ENCODE measurements at regions not wholly inside any gene's neighbourhood (a gene's known extent, or its start where the extent isn't known, plus 50 kb on each side); places are given as distances from the start of the nearest gene placed in this dataset.

DNA sequence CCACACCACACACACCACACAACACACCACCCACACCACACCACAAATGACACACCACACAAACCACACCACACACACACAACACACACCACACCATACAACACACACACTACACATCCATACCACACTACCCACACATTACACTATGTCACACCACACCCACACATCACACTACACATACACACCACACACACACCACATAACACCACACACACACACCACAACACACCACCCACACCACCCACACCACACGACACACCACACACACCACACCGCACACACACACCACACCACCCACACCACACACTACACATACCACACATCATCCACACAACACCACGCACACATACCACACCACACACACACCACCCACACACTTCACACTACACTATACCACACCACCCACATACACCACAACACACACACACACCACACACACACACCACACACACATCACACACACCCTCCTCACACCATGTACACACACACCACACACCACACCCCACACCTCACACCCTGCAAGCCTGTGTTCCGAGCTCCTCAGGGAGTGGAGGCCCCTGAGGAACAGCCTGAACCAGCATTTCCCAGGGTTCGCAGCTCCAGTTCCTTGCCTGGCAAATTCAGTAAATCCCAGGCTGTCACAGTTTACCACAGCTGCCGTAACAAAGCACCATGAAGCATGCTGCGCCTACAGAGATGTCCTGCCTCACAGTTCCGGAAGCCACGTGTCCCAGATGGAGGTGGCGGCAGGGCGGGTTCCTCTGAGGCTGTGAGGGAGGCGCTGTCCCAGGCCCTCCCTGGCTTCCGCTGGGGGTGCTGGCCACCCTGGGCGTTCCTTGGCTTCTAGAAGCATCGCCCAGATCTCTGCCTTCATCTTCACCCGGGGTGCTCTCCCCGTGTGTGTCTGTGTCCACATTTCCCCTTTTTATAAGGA is 69.8 kb upstream of the ATP5PO start:
- peaks cover 20% of the 10 kb centered on the region for H3K4me1 ChIP-seq (ENCODE audit: insufficient read depth, insufficient read length)
- H3K36me3 ChIP-seq (ENCODE audit: insufficient read depth, insufficient read length, low read length), result no peaks in the 10 kb centered on the region
- H3K9me3 ChIP-seq (ENCODE audit: insufficient read depth, low read length), result peaks cover 5% of the 10 kb centered on the region; the same call in 1 of the 2 replicates
- no peak overlapping the region for H3K9ac ChIP-seq (ENCODE audit: insufficient read length, low read depth)
- H3K27me3 ChIP-seq (ENCODE audit: insufficient read depth, insufficient read length), result no peaks in the 10 kb centered on the region
- TF ChIP-seq YY1 (IDR thresholded peaks at IDR 0.05; ENCODE audit: insufficient read depth, insufficient read length), result no peak
- TF ChIP-seq ZNF274 (IDR thresholded peaks at IDR 0.05; ENCODE audit: low read depth, low read length), result no peak
- no peak for TF ChIP-seq SUZ12 (IDR thresholded peaks at IDR 0.05; ENCODE audit: extremely low read depth, insufficient read depth, insufficient read length)
- DNase-seq (ENCODE audit: low read depth, low spot score), result no peak
- no peak overlapping the region for H3K4me3 ChIP-seq (ENCODE audit: insufficient read length, low read depth)

DNA sequence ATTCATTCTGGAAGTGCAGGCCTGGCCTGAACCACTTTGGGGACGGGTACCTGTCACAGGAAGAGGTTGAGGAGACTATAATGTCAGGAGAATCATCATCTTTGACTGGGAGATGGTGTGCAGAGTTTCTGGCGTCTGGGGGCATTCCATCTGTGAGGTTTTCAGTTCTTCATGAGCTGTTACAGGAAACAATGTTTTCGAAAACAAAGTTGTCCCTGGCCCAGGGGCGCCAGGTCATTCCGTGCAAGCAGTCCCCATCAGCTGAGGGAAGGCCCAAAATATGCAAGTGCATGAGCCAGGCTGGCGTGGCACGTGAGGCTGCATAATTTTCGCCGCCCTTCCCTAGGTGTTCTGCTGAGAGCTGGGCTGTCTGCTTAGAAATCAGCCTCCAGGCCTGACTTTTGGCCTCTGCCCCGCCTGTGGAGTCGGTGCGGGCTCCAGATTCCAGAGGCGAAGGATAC is 68.4 kb upstream of the ATP5PO start:
- peaks cover 15% of the 10 kb centered on the region; the same call in 1 of the 2 replicates for H3K9me3 ChIP-seq (ENCODE audit: insufficient read depth, low read length)
- no peaks in the 10 kb centered on the region for H3K36me3 ChIP-seq (ENCODE audit: insufficient read depth, insufficient read length, low read length)
- no peak for TF ChIP-seq ZNF274 (IDR thresholded peaks at IDR 0.05; ENCODE audit: low read depth, low read length)
- TF ChIP-seq SUZ12 (IDR thresholded peaks at IDR 0.05; ENCODE audit: extremely low read depth, insufficient read depth, insufficient read length), result no peak
- no peak for TF ChIP-seq YY1 (IDR thresholded peaks at IDR 0.05; ENCODE audit: insufficient read depth, insufficient read length)
- peaks cover 20% of the 10 kb centered on the region for H3K4me1 ChIP-seq (ENCODE audit: insufficient read depth, insufficient read length)
- no peaks in the 10 kb centered on the region for H3K27me3 ChIP-seq (ENCODE audit: insufficient read depth, insufficient read length)
- H3K4me3 ChIP-seq (ENCODE audit: insufficient read length, low read depth), result no peak overlapping the region
- no peak for DNase-seq (ENCODE audit: low read depth, low spot score)
- H3K9ac ChIP-seq (ENCODE audit: insufficient read length, low read depth), result no peak overlapping the region

DNA sequence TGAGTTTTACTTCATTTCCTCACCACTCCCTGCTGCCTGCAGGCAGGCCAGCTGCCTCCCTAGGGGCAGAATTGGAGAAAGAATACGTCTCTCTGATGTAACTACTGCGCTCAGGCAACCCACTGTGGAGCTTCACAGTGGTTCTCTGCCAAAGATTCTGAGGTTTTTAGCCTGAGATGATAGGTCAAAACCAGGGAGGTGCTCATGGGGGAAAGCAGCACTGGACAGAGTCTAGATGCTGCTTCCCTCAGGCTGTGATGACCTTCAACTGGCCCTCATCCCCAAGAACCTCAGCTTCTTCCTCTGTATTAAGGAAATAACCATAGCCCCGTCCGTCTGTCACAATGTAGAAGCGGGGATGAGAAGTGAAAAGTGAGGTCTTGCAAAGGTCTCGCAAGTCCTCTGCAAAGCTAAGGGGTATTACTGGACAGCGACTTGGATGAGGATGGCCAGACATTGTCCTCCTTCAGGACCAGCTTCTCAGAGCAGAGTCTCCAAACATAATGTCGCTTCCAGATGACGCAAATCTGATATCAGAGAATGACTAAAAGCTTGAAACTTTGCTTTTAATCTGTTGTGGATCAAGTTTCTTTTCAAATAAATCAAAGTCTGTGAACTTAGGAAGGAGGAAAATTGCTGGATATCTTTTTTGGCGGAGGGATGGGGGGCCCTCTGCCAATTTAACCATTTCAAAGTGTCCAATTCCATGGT is 65.9 kb upstream of the ATP5PO start:
- H3K4me1 ChIP-seq (ENCODE audit: insufficient read depth, insufficient read length), result peaks cover 19% of the 10 kb centered on the region
- no peak for TF ChIP-seq ZNF274 (IDR thresholded peaks at IDR 0.05; ENCODE audit: low read depth, low read length)
- TF ChIP-seq YY1 (IDR thresholded peaks at IDR 0.05; ENCODE audit: insufficient read depth, insufficient read length), result no peak
- TF ChIP-seq SUZ12 (IDR thresholded peaks at IDR 0.05; ENCODE audit: extremely low read depth, insufficient read depth, insufficient read length), result no peak
- H3K4me3 ChIP-seq (ENCODE audit: insufficient read length, low read depth), result no peak overlapping the region
- H3K9me3 ChIP-seq (ENCODE audit: insufficient read depth, low read length), result peaks cover 15% of the 10 kb centered on the region; the same call in 1 of the 2 replicates
- H3K9ac ChIP-seq (ENCODE audit: insufficient read length, low read depth), result no peak overlapping the region
- DNase-seq (ENCODE audit: low read depth, low spot score), result no peak
- H3K36me3 ChIP-seq (ENCODE audit: insufficient read depth, insufficient read length, low read length), result no peaks in the 10 kb centered on the region
- no peaks in the 10 kb centered on the region for H3K27me3 ChIP-seq (ENCODE audit: insufficient read depth, insufficient read length)

DNA sequence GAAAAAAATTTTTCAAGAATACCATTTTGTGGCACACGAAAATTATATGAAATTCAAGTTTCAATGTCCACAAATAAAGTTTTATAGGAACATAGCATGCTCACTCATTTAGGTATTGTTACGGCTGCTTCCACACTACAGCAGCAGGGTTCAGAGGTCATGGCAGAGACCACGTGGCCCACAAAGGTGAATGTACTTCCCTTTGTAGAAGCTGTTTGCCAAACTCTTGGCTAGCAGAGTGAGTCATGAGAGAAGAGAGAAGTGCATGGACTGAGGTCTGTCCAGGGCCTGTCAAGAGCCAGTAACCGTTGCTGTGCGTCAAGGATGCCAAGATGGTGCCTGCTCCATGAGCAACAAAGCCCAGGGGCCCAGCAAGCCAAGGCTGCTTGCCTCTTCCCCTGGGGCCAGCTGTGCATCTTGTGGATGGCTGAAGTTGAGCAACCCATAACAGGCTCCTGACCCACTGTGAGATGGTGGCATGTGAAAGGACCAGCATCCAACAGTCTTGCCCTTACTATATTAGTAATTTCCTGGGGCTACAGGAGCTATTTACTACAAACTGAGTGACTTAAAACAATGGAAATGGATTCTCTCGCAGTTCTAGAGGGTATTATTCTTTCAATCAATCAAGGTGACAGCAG is 64.8 kb upstream of the ATP5PO start:
- TF ChIP-seq YY1 (IDR thresholded peaks at IDR 0.05; ENCODE audit: insufficient read depth, insufficient read length) (no peak), ZNF274 (IDR thresholded peaks at IDR 0.05; ENCODE audit: low read depth, low read length) (no peak), SUZ12 (IDR thresholded peaks at IDR 0.05; ENCODE audit: extremely low read depth, insufficient read depth, insufficient read length) (no peak)

DNA sequence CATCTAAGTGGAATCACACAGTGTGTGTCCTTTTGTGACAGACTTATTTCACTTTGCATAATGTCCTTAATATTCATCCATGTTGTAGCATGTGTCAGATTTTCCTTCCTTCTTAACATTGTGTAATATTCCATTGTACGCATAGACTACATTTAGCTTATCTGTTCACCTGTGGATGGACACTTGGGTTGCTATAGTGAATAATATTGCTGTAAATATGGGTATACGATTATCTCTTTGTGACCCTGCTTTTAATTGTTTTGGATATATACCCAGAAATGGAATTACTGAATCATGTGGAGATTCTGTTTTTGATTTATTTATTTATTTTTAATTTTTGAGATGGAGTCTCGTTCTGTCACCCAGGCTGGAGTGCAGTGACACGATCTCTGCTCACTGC is 63.0 kb upstream of the ATP5PO start:
- no peak overlapping the region for H3K4me3 ChIP-seq (ENCODE audit: insufficient read length, low read depth)
- peaks cover 10% of the 10 kb centered on the region for H3K4me1 ChIP-seq (ENCODE audit: insufficient read depth, insufficient read length)
- peaks cover 15% of the 10 kb centered on the region; the same call in 1 of the 2 replicates for H3K9me3 ChIP-seq (ENCODE audit: insufficient read depth, low read length)
- no peak overlapping the region for H3K9ac ChIP-seq (ENCODE audit: insufficient read length, low read depth)
- TF ChIP-seq YY1 (IDR thresholded peaks at IDR 0.05; ENCODE audit: insufficient read depth, insufficient read length), result no peak
- no peaks in the 10 kb centered on the region for H3K36me3 ChIP-seq (ENCODE audit: insufficient read depth, insufficient read length, low read length)
- no peak for DNase-seq (ENCODE audit: low read depth, low spot score)
- no peaks in the 10 kb centered on the region for H3K27me3 ChIP-seq (ENCODE audit: insufficient read depth, insufficient read length)

More for the DNA sequence above, 64.8 kb upstream of the ATP5PO start:
- H3K9me3 ChIP-seq (ENCODE audit: insufficient read depth, low read length), result peaks cover 15% of the 10 kb centered on the region; the same call in 1 of the 2 replicates
- no peak overlapping the region for H3K4me3 ChIP-seq (ENCODE audit: insufficient read length, low read depth)
- no peaks in the 10 kb centered on the region for H3K36me3 ChIP-seq (ENCODE audit: insufficient read depth, insufficient read length, low read length)
- no peak overlapping the region for H3K9ac ChIP-seq (ENCODE audit: insufficient read length, low read depth)
- DNase-seq (ENCODE audit: low read depth, low spot score), result no peak
- H3K27me3 ChIP-seq (ENCODE audit: insufficient read depth, insufficient read length), result no peaks in the 10 kb centered on the region
- peaks cover 17% of the 10 kb centered on the region for H3K4me1 ChIP-seq (ENCODE audit: insufficient read depth, insufficient read length)

DNA sequence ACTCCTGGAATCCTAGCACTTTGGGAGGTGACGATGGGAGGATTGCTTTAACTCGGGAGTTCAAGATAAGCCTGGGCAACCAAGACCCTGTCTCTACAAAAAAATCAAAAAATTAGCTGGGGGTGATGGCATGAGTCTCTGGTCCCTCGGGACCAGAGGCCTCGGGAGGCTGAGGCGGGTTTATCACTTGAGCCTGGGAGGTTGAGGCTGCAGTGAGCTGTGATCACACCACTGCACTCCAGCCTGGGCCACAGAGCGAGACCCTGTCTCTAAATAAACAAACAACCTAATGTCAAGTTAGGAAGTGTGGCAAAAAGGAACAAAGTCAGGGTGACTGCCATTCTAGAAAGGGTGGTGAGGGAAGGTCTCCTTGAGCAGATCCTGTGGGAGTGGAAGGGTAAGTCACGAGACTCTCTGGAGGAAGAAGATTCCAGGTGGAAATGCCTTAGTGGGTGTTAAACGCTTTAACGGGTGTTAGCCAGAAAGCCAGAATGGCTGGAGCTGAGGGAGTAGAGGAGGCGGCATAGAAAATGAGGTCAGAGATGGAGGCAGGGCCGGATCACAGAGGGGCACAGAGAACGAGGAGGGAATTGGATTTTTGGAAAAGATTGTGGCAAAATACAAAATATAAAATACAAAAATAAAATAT is 62.2 kb upstream of the ATP5PO start:
- H3K27me3 ChIP-seq (ENCODE audit: insufficient read depth, insufficient read length), result no peaks in the 10 kb centered on the region
- H3K4me3 ChIP-seq (ENCODE audit: insufficient read length, low read depth), result no peak overlapping the region
- H3K36me3 ChIP-seq (ENCODE audit: insufficient read depth, insufficient read length, low read length), result no peaks in the 10 kb centered on the region
- H3K4me1 ChIP-seq (ENCODE audit: insufficient read depth, insufficient read length), result peaks cover 10% of the 10 kb centered on the region
- no peak overlapping the region for H3K9ac ChIP-seq (ENCODE audit: insufficient read length, low read depth)
- TF ChIP-seq SUZ12 (IDR thresholded peaks at IDR 0.05; ENCODE audit: extremely low read depth, insufficient read depth, insufficient read length), result no peak
- TF ChIP-seq ZNF274 (IDR thresholded peaks at IDR 0.05; ENCODE audit: low read depth, low read length), result no peak
- TF ChIP-seq YY1 (IDR thresholded peaks at IDR 0.05; ENCODE audit: insufficient read depth, insufficient read length), result no peak
- peaks cover 15% of the 10 kb centered on the region; the same call in 1 of the 2 replicates for H3K9me3 ChIP-seq (ENCODE audit: insufficient read depth, low read length)
- DNase-seq (ENCODE audit: low read depth, low spot score), result no peak
